SK-N-SH treated with all-trans-retinoic acid at 6 μM for 48 hours (cell line): ENCODE measurements at regions not wholly inside any gene's neighbourhood (a gene's known extent, or its start where the extent isn't known, plus 50 kb on each side); places are given as distances from the start of the nearest gene placed in this dataset.

ENCODE experiments used
- ATAC-seq: fragments of 200-7000 bp; cut with Tn5 transposase; 3 replicates; pipeline ENCODE4 v1.9.1; 2020; ENCODE audit warnings: mild to moderate bottlenecking, moderate library complexity
- CREB5 ChIP-seq: fragments of 250-450 bp; sonication (Bioruptor Pico); IDR thresholded peaks from 2 replicates; pipeline ENCODE4 v1.5.1; 2020; ENCODE audit warnings: low read depth, mild to moderate bottlenecking, moderate library complexity
- CSDC2 ChIP-seq: fragments of 250-450 bp; sonication (Bioruptor Pico); IDR thresholded peaks from 2 replicates; pipeline ENCODE4 v1.5.0; 2020; ENCODE audit warnings: mild to moderate bottlenecking, moderate library complexity
- CSRNP3 ChIP-seq: fragments of 250-450 bp; sonication (Bioruptor Pico); IDR thresholded peaks from 2 replicates; pipeline ENCODE4 v1.5.1; 2021; ENCODE audit warnings: mild to moderate bottlenecking, moderate library complexity
- GLIS3 ChIP-seq: fragments of 250-450 bp; sonication (Bioruptor Pico); IDR thresholded peaks from 2 replicates; pipeline ENCODE4 v1.5.0; 2020; ENCODE audit warnings: mild to moderate bottlenecking, moderate library complexity
- ISL1 ChIP-seq: fragments of 250-450 bp; sonication (Bioruptor Pico); IDR thresholded peaks from 2 replicates; pipeline ENCODE4 v2.1.2; 2022; ENCODE audit warnings: mild to moderate bottlenecking, moderate library complexity
- OSR1 ChIP-seq: fragments of 250-450 bp; sonication (Bioruptor Pico); IDR thresholded peaks from 2 replicates; pipeline ENCODE4 v1.8.0; 2022; ENCODE audit warnings: moderate library complexity, mild to moderate bottlenecking, inconsistent platforms
- PATZ1 ChIP-seq: fragments of 250-450 bp; sonication (Bioruptor Pico); IDR thresholded peaks from 2 replicates; pipeline ENCODE4 v1.8.0; 2020; ENCODE audit warnings: mild to moderate bottlenecking, moderate library complexity, borderline replicate concordance
- POU6F1 ChIP-seq: fragments of 250-450 bp; sonication (Bioruptor Pico); IDR thresholded peaks from 2 replicates; pipeline ENCODE4 v1.8.0; 2021; ENCODE audit warnings: low read depth, mild to moderate bottlenecking, moderate library complexity, borderline replicate concordance
- PPARA ChIP-seq: fragments of 250-450 bp; sonication (Bioruptor Pico); IDR thresholded peaks from 2 replicates; pipeline ENCODE4 v1.5.0; 2020; ENCODE audit warnings: mild to moderate bottlenecking, borderline replicate concordance
- RARB ChIP-seq: fragments of 250-450 bp; sonication (Bioruptor Pico); IDR thresholded peaks from 2 replicates; pipeline ENCODE4 v1.8.0; 2021; ENCODE audit warnings: mild to moderate bottlenecking, moderate library complexity
- SNAI2 ChIP-seq: fragments of 250-450 bp; sonication (Bioruptor Pico); IDR thresholded peaks from 2 replicates; pipeline ENCODE4 v1.5.0; 2020; ENCODE audit warnings: mild to moderate bottlenecking, moderate library complexity
- TSHZ2 ChIP-seq: fragments of 250-450 bp; sonication (Bioruptor Pico); IDR thresholded peaks from 2 replicates; pipeline ENCODE4 v1.5.0; 2020; ENCODE audit warnings: mild to moderate bottlenecking, moderate library complexity
- ZC3H10 ChIP-seq: fragments of 250-450 bp; sonication (Bioruptor Pico); IDR thresholded peaks from 2 replicates; pipeline ENCODE4 v1.5.1; 2021; ENCODE audit warnings: mild to moderate bottlenecking, moderate library complexity
- ZFP3 ChIP-seq: fragments of 250-450 bp; sonication (Bioruptor Pico); IDR thresholded peaks from 2 replicates; pipeline ENCODE4 v1.5.0; 2020; ENCODE audit warnings: mild to moderate bottlenecking, moderate library complexity
- ZFP30 ChIP-seq: fragments of 450-650 bp; formaldehyde crosslinking; IDR thresholded peaks from 2 replicates; pipeline ENCODE4 v1.5.0; 2022; ENCODE audit warnings: mild to moderate bottlenecking, moderate library complexity
- ZNF565 ChIP-seq: fragments of 450-650 bp; formaldehyde crosslinking; conservative IDR thresholded peaks from 2 replicates; pipeline ENCODE4 v1.5.0; 2020; ENCODE audit warnings: low read depth, mild to moderate bottlenecking, moderate library complexity
- ZNF70 ChIP-seq: fragments of 450-650 bp; formaldehyde crosslinking; IDR thresholded peaks from 2 replicates; pipeline ENCODE4 v1.5.0; 2020; ENCODE audit warnings: mild to moderate bottlenecking, moderate library complexity
- ZNF8 ChIP-seq: fragments of 450-650 bp; formaldehyde crosslinking; IDR thresholded peaks from 2 replicates; pipeline ENCODE4 v1.5.0; 2020; ENCODE audit warnings: mild to moderate bottlenecking, moderate library complexity

GRCh38 chr2:21361384-21361783 lies 237.6 kb downstream of the TDRD15 start:
- TF ChIP-seq ISL1 (CRISPR knock-in tag) (no peak), CSDC2 (CRISPR knock-in tag) (no peak), GLIS3 (CRISPR knock-in tag) (no peak), ZNF8 (no peak), ZFP3 (CRISPR knock-in tag) (no peak), ZC3H10 (CRISPR knock-in tag) (no peak), TSHZ2 (no peak), SNAI2 (CRISPR knock-in tag) (no peak), POU6F1 (no peak)
- TF ChIP-seq, all 23 proteins: peak for 0
- no peak for ATAC-seq

GRCh38 chr2:21361957-21362486 lies 238.3 kb downstream of the TDRD15 start:
- ATAC-seq: no peak
- no peak for TF ChIP-seq ZFP30
- TF ChIP-seq ZNF70: no peak
- TF ChIP-seq ISL1 (CRISPR knock-in tag): no peak
- no peak for TF ChIP-seq POU6F1
- no peak for TF ChIP-seq TSHZ2
- no peak for TF ChIP-seq OSR1 (CRISPR knock-in tag)
- TF ChIP-seq PATZ1 (CRISPR knock-in tag): no peak
- no peak for TF ChIP-seq SNAI2 (CRISPR knock-in tag)

- TF ChIP-seq PPARA (CRISPR knock-in tag) (no peak), ZC3H10 (CRISPR knock-in tag) (no peak), ZNF8 (no peak), ISL1 (CRISPR knock-in tag) (no peak), CSRNP3 (CRISPR knock-in tag) (no peak), CREB5 (CRISPR knock-in tag) (no peak), ZFP3 (CRISPR knock-in tag) (no peak), SNAI2 (CRISPR knock-in tag) (no peak), ZNF565 (no peak), POU6F1 (no peak), RARB (no peak)
- no peak for ATAC-seq
Measured at GRCh38 chr2:21363364-21363763, 239.6 kb downstream of the TDRD15 start.
